BJ (cell line): ENCODE measurements at regions not wholly inside any gene's neighbourhood (a gene's known extent, or its start where the extent isn't known, plus 50 kb on each side); places are given as distances from the start of the nearest gene placed in this dataset.
A peak's percentile ranks its signal among the peaks of the same experiment; 100 is the strongest.

Experiments used
- CTCF ChIA-PET: fragments of 350-600 bp; formaldehyde crosslinking; extraction: SDS; loops from one replicate; lab custom pipeline; 2021; ENCODE audit warnings: antibody characterized with exemption, inconsistent platforms; lab: Yijun Ruan, JAX
- POLR2A ChIA-PET: fragments of 300-600 bp; sonication (Branson Sonifier 250); formaldehyde crosslinking; extraction: SDS; loops from one replicate; lab custom pipeline; 2021; ENCODE audit warnings: antibody characterized with exemption; lab: Charles Lee
- DNase-seq: peaks from one replicate; pipeline ENCODE4 v3.0.0-alpha.2; 2011; ENCODE audit warnings: low read depth
- H3K27me3 ChIP-seq: 2 replicates; pipeline ENCODE4 v1.6.0; 2011; ENCODE audit warnings: low read length; ENCODE audit not compliant: control insufficient read depth, insufficient read depth
- H3K36me3 ChIP-seq: 2 replicates; pipeline ENCODE4 v1.5.1; 2011; ENCODE audit warnings: low read length; ENCODE audit not compliant: control insufficient read depth, insufficient read depth
- H3K4me3 ChIP-seq: 2 replicates; pipeline ENCODE4 v1.5.1; 2011; ENCODE audit warnings: low read depth, mild to moderate bottlenecking, control low read depth, low read length
- CTCF ChIP-seq: IDR thresholded peaks from 2 replicates; pipeline ENCODE4 v1.5.1; 2011; ENCODE audit warnings: low read depth, mild to moderate bottlenecking, control low read depth, inconsistent platforms, low read length, moderate library complexity; ENCODE audit not compliant: insufficient read depth

GRCh38 chr1:43073490-43074230, 98.4 kb downstream of the EBNA1BP2 start:
- DNase-seq = no peak
- POLR2A ChIA-PET = interaction anchor here (1.0 to 1.1 kb wide), 3 partner anchors 119 to 160 kb away, joined by 3 to 6 read pairs (median 4); no protein-coding TSS in a partner anchor
- Histone ChIP-seq H3K27me3 (no peaks in the 10 kb centered on the region), H3K4me3 (no peak overlapping the region), H3K36me3 (no peaks in the 10 kb centered on the region)
- peak; percentile 73 for TF ChIP-seq CTCF
- CTCF ChIA-PET = interaction anchor here (0.5 to 14.7 kb wide), 49 partner anchors 9 to 927 kb away, joined by 3 to 474 read pairs (median 5); partner anchors contain the start of genes C1orf50, ERMAP, P3H1 and PPIH

GRCh38 chr1:43072314-43072713, 99.8 kb downstream of the EBNA1BP2 start:
- no peaks in the 10 kb centered on the region for H3K27me3 ChIP-seq
- no peak overlapping the region for H3K4me3 ChIP-seq
- CTCF ChIA-PET = interaction anchor here (0.6 to 14.7 kb wide), 19 partner anchors 8 to 734 kb away, joined by 3 to 474 read pairs (median 11); partner anchors contain the start of genes ERMAP, SVBP and ZNF691
- H3K36me3 ChIP-seq = no peaks in the 10 kb centered on the region
- POLR2A ChIA-PET = interaction anchor here (0.5 kb wide), 1 partner anchor 110 kb away, joined by 8 read pairs; no protein-coding TSS in a partner anchor
- no peak for DNase-seq
- no peak for TF ChIP-seq CTCF

- Histone ChIP-seq H3K36me3 (no peaks in the 10 kb centered on the region), H3K27me3 (no peaks in the 10 kb centered on the region), H3K4me3 (no peak overlapping the region)
- no peak for TF ChIP-seq CTCF
- CTCF ChIA-PET = interaction anchor here (0.5 to 14.7 kb wide), 5 partner anchors 11 to 288 kb away, joined by 4 to 474 read pairs (median 24); no protein-coding TSS in a partner anchor
- POLR2A ChIA-PET = no interaction called here
- no peak for DNase-seq
These were observed 100.8 kb downstream of the EBNA1BP2 start for GRCh38 chr1:43071241-43071640.

- CTCF ChIA-PET = interaction anchor here (0.6 to 14.7 kb wide), 2 partner anchors 151 to 303 kb away, joined by 4 to 474 read pairs; no protein-coding TSS in a partner anchor
- no peak for TF ChIP-seq CTCF
These were observed 102.5 kb downstream of the EBNA1BP2 start for GRCh38 chr1:43069461-43070050.

GRCh38 chr1:43068911-43069310, 103.2 kb downstream of the EBNA1BP2 start:
- DNase-seq = no peak
- ChIA-PET CTCF (interaction anchor here (14.7 kb wide), 1 partner anchor 151 kb away, joined by 474 read pairs; no protein-coding TSS in a partner anchor), POLR2A (no interaction called here)
- no peak for TF ChIP-seq CTCF
- no peaks in the 10 kb centered on the region for H3K36me3 ChIP-seq
- no peak overlapping the region for H3K4me3 ChIP-seq
- H3K27me3 ChIP-seq = no peaks in the 10 kb centered on the region

More at GRCh38 chr1:43069461-43070050, 102.5 kb downstream of the EBNA1BP2 start:
- no peaks in the 10 kb centered on the region for H3K36me3 ChIP-seq
- H3K27me3 ChIP-seq = no peaks in the 10 kb centered on the region
- no peak for DNase-seq
- POLR2A ChIA-PET = no interaction called here
- H3K4me3 ChIP-seq = no peak overlapping the region
